ENCODE measurements at regions not wholly inside any gene's neighbourhood (a gene's known extent, or its start where the extent isn't known, plus 50 kb on each side); places are given as distances from the start of the nearest gene placed in this dataset.

DNA sequence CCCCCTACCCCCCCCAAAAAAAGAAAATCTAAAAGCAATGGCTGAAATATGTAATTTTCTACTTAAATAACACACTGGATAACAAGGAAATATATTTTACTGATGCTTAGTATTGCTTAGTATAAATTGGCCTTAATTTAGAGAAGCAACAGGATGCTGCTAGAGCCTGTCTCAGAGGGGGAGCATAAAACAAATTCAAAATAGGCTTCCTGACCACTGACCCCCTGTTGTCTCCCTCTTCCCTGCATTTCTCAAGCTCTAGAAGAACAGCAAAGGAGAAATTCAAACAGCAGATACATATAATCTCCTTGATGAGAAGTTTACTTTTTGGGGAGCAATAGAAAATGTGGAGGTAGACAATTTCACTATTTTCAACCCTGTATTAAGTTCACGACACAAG lies 631.1 kb upstream of the GJE1 start:
- no peaks in the 10 kb centered on the region for H3K9me3 ChIP-seq (ENCODE audit: low read depth)
- H3K79me2 ChIP-seq: no peaks in the 10 kb centered on the region
- H3K27ac ChIP-seq: no peak overlapping the region
- H3K27me3 ChIP-seq: no peaks in the 10 kb centered on the region
- no peaks in the 10 kb centered on the region for H4K20me1 ChIP-seq (ENCODE audit: insufficient read depth, poor library complexity, severe bottlenecking)
- no peaks in the 10 kb centered on the region for H3K36me3 ChIP-seq (replicated peaks; ENCODE audit: insufficient read depth, low read depth)
- TF ChIP-seq, protein P1, sequence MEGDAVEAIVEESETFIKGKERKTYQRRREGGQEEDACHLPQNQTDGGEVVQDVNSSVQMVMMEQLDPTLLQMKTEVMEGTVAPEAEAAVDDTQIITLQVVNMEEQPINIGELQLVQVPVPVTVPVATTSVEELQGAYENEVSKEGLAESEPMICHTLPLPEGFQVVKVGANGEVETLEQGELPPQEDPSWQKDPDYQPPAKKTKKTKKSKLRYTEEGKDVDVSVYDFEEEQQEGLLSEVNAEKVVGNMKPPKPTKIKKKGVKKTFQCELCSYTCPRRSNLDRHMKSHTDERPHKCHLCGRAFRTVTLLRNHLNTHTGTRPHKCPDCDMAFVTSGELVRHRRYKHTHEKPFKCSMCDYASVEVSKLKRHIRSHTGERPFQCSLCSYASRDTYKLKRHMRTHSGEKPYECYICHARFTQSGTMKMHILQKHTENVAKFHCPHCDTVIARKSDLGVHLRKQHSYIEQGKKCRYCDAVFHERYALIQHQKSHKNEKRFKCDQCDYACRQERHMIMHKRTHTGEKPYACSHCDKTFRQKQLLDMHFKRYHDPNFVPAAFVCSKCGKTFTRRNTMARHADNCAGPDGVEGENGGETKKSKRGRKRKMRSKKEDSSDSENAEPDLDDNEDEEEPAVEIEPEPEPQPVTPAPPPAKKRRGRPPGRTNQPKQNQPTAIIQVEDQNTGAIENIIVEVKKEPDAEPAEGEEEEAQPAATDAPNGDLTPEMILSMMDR (IDR thresholded peaks at IDR 0.05; ENCODE audit: poor library complexity): no peak
- TF ChIP-seq EZH2phosphoT487 (IDR thresholded peaks at IDR 0.05; ENCODE audit: low read depth, severe bottlenecking, unreplicated experiment) (no peak), EZH2 (IDR thresholded peaks at IDR 0.05; ENCODE audit: borderline replicate concordance) (no peak)
- no peaks in the 10 kb centered on the region for H3K9me2 ChIP-seq (replicated peaks; ENCODE audit: insufficient read depth)
- H3K4me1 ChIP-seq (ENCODE audit: insufficient read depth): no peaks in the 10 kb centered on the region
- no peak overlapping the region for H3K4me2 ChIP-seq
- H3K4me3 ChIP-seq: no peak overlapping the region
- WGBS (ENCODE audit: low lambda C conversion rate, missing lambda C conversion rate): 91% methylated on average over 1 of the region's 1 CpG
- no peak overlapping the region for H2AFZ ChIP-seq
- no peak for DNase-seq (ENCODE audit: low spot score)

DNA sequence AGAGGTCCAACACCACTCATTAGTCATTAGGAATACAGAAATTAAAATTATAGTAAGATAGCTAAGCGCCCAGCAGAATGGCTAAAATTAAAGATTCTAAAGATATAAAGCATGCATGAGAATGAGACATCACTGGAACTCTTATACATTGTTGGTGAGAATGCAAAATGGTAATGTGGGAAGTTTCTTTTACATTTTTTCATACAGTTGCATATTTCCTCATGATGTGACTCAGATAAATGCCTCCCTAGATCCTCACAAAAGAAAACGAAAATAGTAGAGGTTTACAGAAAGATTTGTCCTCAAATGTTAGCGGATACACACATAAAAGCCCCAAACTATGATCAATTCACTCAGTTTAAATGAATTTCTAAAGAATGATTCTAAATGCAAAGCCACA lies 633.7 kb upstream of the GJE1 start:
- H3K4me1 ChIP-seq (ENCODE audit: insufficient read depth): no peaks in the 10 kb centered on the region
- WGBS (ENCODE audit: low lambda C conversion rate, missing lambda C conversion rate): 88% methylated on average over 3 of the region's 3 CpGs
- no peak overlapping the region for H3K4me3 ChIP-seq
- no peaks in the 10 kb centered on the region for H3K27me3 ChIP-seq
- H3K79me2 ChIP-seq: no peaks in the 10 kb centered on the region
- H4K20me1 ChIP-seq (ENCODE audit: insufficient read depth, poor library complexity, severe bottlenecking): no peaks in the 10 kb centered on the region
- no peak overlapping the region for H3K27ac ChIP-seq
- no peak for TF ChIP-seq EZH2phosphoT487 (IDR thresholded peaks at IDR 0.05; ENCODE audit: low read depth, severe bottlenecking, unreplicated experiment)
- TF ChIP-seq EZH2 (IDR thresholded peaks at IDR 0.05; ENCODE audit: borderline replicate concordance): no peak
- TF ChIP-seq, protein P1 (IDR thresholded peaks at IDR 0.05; ENCODE audit: poor library complexity): no peak
- H3K9me2 ChIP-seq (replicated peaks; ENCODE audit: insufficient read depth): no peaks in the 10 kb centered on the region
- no peaks in the 10 kb centered on the region for H3K9me3 ChIP-seq (ENCODE audit: low read depth)
- H2AFZ ChIP-seq: no peak overlapping the region
- no peak for DNase-seq (ENCODE audit: low spot score)
- H3K36me3 ChIP-seq (replicated peaks; ENCODE audit: insufficient read depth, low read depth): no peaks in the 10 kb centered on the region
- no peak overlapping the region for H3K4me2 ChIP-seq

GRCh38 chr6:141492521-141493284 lies 640.0 kb upstream of the GJE1 start:
- no peak for DNase-seq (ENCODE audit: low spot score)
- 89% methylated on average over 2 of the region's 2 CpGs for WGBS (ENCODE audit: low lambda C conversion rate, missing lambda C conversion rate)
- no peak overlapping the region for H3K4me2 ChIP-seq
- TF ChIP-seq EZH2phosphoT487 (IDR thresholded peaks at IDR 0.05; ENCODE audit: low read depth, severe bottlenecking, unreplicated experiment) (no peak), EZH2 (IDR thresholded peaks at IDR 0.05; ENCODE audit: borderline replicate concordance) (no peak)
- TF ChIP-seq, protein P1 (IDR thresholded peaks at IDR 0.05; ENCODE audit: poor library complexity): no peak
- no peak overlapping the region for H3K4me3 ChIP-seq
- no peaks in the 10 kb centered on the region for H3K4me1 ChIP-seq (ENCODE audit: insufficient read depth)
- H3K36me3 ChIP-seq (replicated peaks; ENCODE audit: insufficient read depth, low read depth): no peaks in the 10 kb centered on the region
- H4K20me1 ChIP-seq (ENCODE audit: insufficient read depth, poor library complexity, severe bottlenecking): no peaks in the 10 kb centered on the region
- no peaks in the 10 kb centered on the region for H3K9me2 ChIP-seq (replicated peaks; ENCODE audit: insufficient read depth)
- H3K79me2 ChIP-seq: no peaks in the 10 kb centered on the region
- no peak overlapping the region for H3K27ac ChIP-seq
- no peak overlapping the region for H2AFZ ChIP-seq
- no peaks in the 10 kb centered on the region for H3K9me3 ChIP-seq (ENCODE audit: low read depth)
- no peaks in the 10 kb centered on the region for H3K27me3 ChIP-seq

Data from hepatocyte (in vitro differentiated cells).